H9 (cell line): ENCODE measurements at regions not wholly inside any gene's neighbourhood (a gene's known extent, or its start where the extent isn't known, plus 50 kb on each side); places are given as distances from the start of the nearest gene placed in this dataset.

ENCODE experiments used
- DNase-seq: peaks from one replicate; pipeline ENCODE4 v3.0.0-alpha.2; 2017
- H2AFZ ChIP-seq: one replicate; pipeline ENCODE4 v1.6.1; 2013; ENCODE audit warnings: mild to moderate bottlenecking, low read length, control low read depth, moderate library complexity
- H2AK5ac ChIP-seq: 2 replicates; pipeline ENCODE4 v1.6.1; 2013; ENCODE audit warnings: low read length, control low read depth, mixed read lengths; ENCODE audit not compliant: insufficient read length
- H2BK120ac ChIP-seq: one replicate; pipeline ENCODE4 v1.6.1; 2013; ENCODE audit warnings: low read depth, mild to moderate bottlenecking, low read length, control low read depth, inconsistent platforms; ENCODE audit not compliant: poor library complexity, severe bottlenecking
- H2BK12ac ChIP-seq: 2 replicates; pipeline ENCODE4 v1.6.1; 2013; ENCODE audit warnings: low read length, control low read depth, mixed read lengths, low read depth; ENCODE audit not compliant: insufficient read length
- H2BK15ac ChIP-seq: 2 replicates; pipeline ENCODE4 v1.6.1; 2013; ENCODE audit warnings: low read depth, low read length, control low read depth
- H2BK20ac ChIP-seq: one replicate; pipeline ENCODE4 v1.6.1; 2013; ENCODE audit warnings: low read depth, mild to moderate bottlenecking, low read length, control low read depth, inconsistent platforms; ENCODE audit not compliant: poor library complexity, severe bottlenecking
- H2BK5ac ChIP-seq: 2 replicates; pipeline ENCODE4 v1.6.1; 2013; ENCODE audit warnings: low read length, control low read depth, mixed read lengths; ENCODE audit not compliant: insufficient read length
- H3K14ac ChIP-seq: 2 replicates; pipeline ENCODE4 v1.6.1; 2013; ENCODE audit warnings: low read length, control low read depth; ENCODE audit not compliant: insufficient read depth
- H3K18ac ChIP-seq: 2 replicates; pipeline ENCODE4 v1.6.1; 2013; ENCODE audit warnings: low read depth, mild to moderate bottlenecking, mixed read lengths, low read length, control low read depth; ENCODE audit not compliant: insufficient read length
- H3K23ac ChIP-seq: 2 replicates; pipeline ENCODE4 v1.6.1; 2013; ENCODE audit warnings: low read length, control low read depth, mixed read lengths, low read depth; ENCODE audit not compliant: insufficient read length
- H3K23me2 ChIP-seq: 2 replicates; pipeline ENCODE4 v1.6.1; 2013; ENCODE audit warnings: low read depth, mild to moderate bottlenecking, mixed read lengths, low read length, control low read depth; ENCODE audit not compliant: insufficient read length, poor library complexity, severe bottlenecking
- H3K27ac ChIP-seq: 2 replicates; pipeline ENCODE4 v1.5.1; 2013; ENCODE audit warnings: low read length, control low read depth, mixed read lengths, low read depth; ENCODE audit not compliant: insufficient read length
- H3K27me3 ChIP-seq: 2 replicates; pipeline ENCODE4 v1.6.1; 2013; ENCODE audit warnings: low read length, control low read depth, inconsistent platforms; ENCODE audit not compliant: insufficient read depth
- H3K4ac ChIP-seq: 2 replicates; pipeline ENCODE4 v1.6.1; 2013; ENCODE audit warnings: low read depth, mild to moderate bottlenecking, control low read depth, inconsistent platforms, low read length, moderate library complexity
- H3K4me1 ChIP-seq: 2 replicates; pipeline ENCODE4 v1.6.1; 2013; ENCODE audit warnings: low read length, control low read depth, inconsistent platforms; ENCODE audit not compliant: insufficient read depth
- H3K4me2 ChIP-seq: 2 replicates; pipeline ENCODE4 v1.6.1; 2013; ENCODE audit warnings: low read length, control low read depth, mixed read lengths; ENCODE audit not compliant: insufficient read length, insufficient read depth
- H3K56ac ChIP-seq: 2 replicates; pipeline ENCODE4 v1.6.1; 2013; ENCODE audit warnings: low read depth, mild to moderate bottlenecking, mixed read lengths, low read length, control low read depth; ENCODE audit not compliant: insufficient read length
- H3K79me1 ChIP-seq: 2 replicates; pipeline ENCODE4 v1.6.1; 2013; ENCODE audit warnings: low read depth, mild to moderate bottlenecking, moderate library complexity, low read length, control low read depth, inconsistent platforms; ENCODE audit not compliant: insufficient read depth, poor library complexity, severe bottlenecking
- H3K79me2 ChIP-seq: 2 replicates; pipeline ENCODE4 v1.6.1; 2013; ENCODE audit warnings: low read length, control low read depth, inconsistent platforms; ENCODE audit not compliant: insufficient read depth
- H3K9ac ChIP-seq: 2 replicates; pipeline ENCODE4 v1.6.1; 2013; ENCODE audit warnings: low read length, control low read depth, mixed read lengths; ENCODE audit not compliant: insufficient read length; ENCODE audit errors: extremely low read depth
- H3K9me3 ChIP-seq: one replicate; pipeline ENCODE4 v1.6.1; 2013; ENCODE audit warnings: low read depth, low read length, inconsistent platforms; ENCODE audit not compliant: control insufficient read depth
- H3T11ph ChIP-seq: one replicate; pipeline ENCODE4 v1.6.1; 2013; ENCODE audit warnings: mild to moderate bottlenecking, low read length, control low read depth, inconsistent platforms
- H4K20me1 ChIP-seq: one replicate; pipeline ENCODE4 v1.6.1; 2013; ENCODE audit not compliant: control insufficient read depth, insufficient read length, insufficient read depth
- H4K5ac ChIP-seq: 2 replicates; pipeline ENCODE4 v1.6.1; 2013; ENCODE audit warnings: low read depth, mild to moderate bottlenecking, mixed read lengths, low read length, control low read depth; ENCODE audit not compliant: insufficient read length
- H4K8ac ChIP-seq: replicated peaks from 2 replicates; pipeline ENCODE4 v1.6.1; 2013; ENCODE audit warnings: low read length, control low read depth, mixed read lengths, low read depth; ENCODE audit not compliant: insufficient read length
- H4K91ac ChIP-seq: 2 replicates; pipeline ENCODE4 v1.6.1; 2013; ENCODE audit warnings: low read depth, mild to moderate bottlenecking, moderate library complexity, mixed read lengths, low read length, control low read depth; ENCODE audit not compliant: insufficient read length
- H3K27ac Mint-ChIP-seq, 3 experiments: 2 replicates in 2 of 3; 3 replicates in 1 of 3; pipeline ENCODE4 v1.8.0; 2020 to 2021; ENCODE audit warnings: mixed read lengths in 3 of 3, mild to moderate bottlenecking in 1 of 3, moderate library complexity in 1 of 3
- H3K27me3 Mint-ChIP-seq: 2 replicates; pipeline ENCODE4 v1.8.0; 2021; ENCODE audit warnings: low read depth, mild to moderate bottlenecking, moderate library complexity, mixed read lengths
- H3K36me3 Mint-ChIP-seq, 3 experiments: 2 replicates in 2 of 3; 3 replicates in 1 of 3; pipeline ENCODE4 v1.8.0; 2020 to 2021; ENCODE audit warnings: low read depth in 3 of 3, mixed read lengths in 3 of 3; ENCODE audit not compliant: insufficient read depth in 1 of 3
- H3K4me1 Mint-ChIP-seq, 2 experiments: 2 replicates each; pipeline ENCODE4 v1.8.0; 2020; ENCODE audit warnings: mixed read lengths in 2 of 2
- H3K4me3 Mint-ChIP-seq, 2 experiments: 2 replicates in 1 of 2; 3 replicates in 1 of 2; pipeline ENCODE4 v1.8.0; 2020 to 2021; ENCODE audit warnings: mild to moderate bottlenecking in 2 of 2, mixed read lengths in 2 of 2, moderate library complexity in 1 of 2
- H3K9me3 Mint-ChIP-seq, 2 experiments: 2 replicates in 1 of 2; 3 replicates in 1 of 2; pipeline ENCODE4 v1.8.0; 2020; ENCODE audit warnings: mild to moderate bottlenecking in 2 of 2, mixed read lengths in 2 of 2, moderate library complexity in 1 of 2
- WGBS: extraction: QIAGEN DNeasy Blood & Tissue Kit; methylation state at CpG from one replicate; pipeline ENCODE4 v1.1.7; 2013; ENCODE audit warnings: missing lambda C conversion rate, low lambda C conversion rate, mixed read lengths; ENCODE audit not compliant: insufficient read length; ENCODE audit errors: extremely low coverage; 5-methylcytosine and 5-hydroxymethylcytosine counted together
- TF ChIP-seq, protein P1 (sequence below): fragments of 200-600 bp; sonication (generic); conservative IDR thresholded peaks from 3 replicates; pipeline ENCODE4 v1.8.0; 2021; ENCODE audit warnings: antibody characterized with exemption, mild to moderate bottlenecking

DNA sequence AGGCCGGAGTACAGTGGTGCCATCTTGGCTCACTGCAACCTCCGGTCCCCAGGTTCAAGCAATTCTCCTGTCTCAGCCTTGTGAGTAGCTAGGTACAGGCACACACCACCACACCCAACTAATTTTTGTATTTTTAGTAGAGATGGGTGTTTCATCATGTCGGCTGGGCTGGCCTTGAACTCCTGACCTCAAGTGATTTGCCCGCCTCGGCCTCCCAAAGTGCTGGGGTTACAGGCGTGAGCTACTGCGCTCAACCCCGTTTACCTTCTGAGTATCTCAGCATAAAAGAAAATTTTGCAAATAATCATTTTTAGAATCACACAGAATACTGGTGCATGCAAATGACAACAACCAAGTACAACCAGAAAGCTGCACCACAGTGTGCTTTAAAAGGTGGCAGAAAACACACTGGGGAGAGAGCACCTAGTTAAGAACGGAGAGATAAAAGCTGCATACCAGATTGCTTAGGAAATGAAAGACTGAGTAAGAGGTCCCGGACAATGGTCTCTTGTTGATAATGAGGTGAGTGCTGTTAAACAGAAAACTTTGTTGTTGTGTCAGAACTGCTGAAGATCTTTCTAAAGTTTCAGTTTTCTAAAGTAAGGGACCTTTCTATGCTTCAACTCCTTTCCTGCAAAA lies 189.6 kb downstream of the ACTR3 start:
- DNase-seq, result no peak
- Histone ChIP-seq H3T11ph (no peak overlapping the region), H2BK15ac (no peak overlapping the region), H2AFZ (no peak overlapping the region), H3K9me3 (no peaks in the 10 kb centered on the region), H4K91ac (no peak overlapping the region), H4K20me1 (no peaks in the 10 kb centered on the region), H3K56ac (no peak overlapping the region), H3K23ac (no peak overlapping the region), H3K23me2 (no peaks in the 10 kb centered on the region), H4K8ac (no peak overlapping the region), H3K27ac (no peak overlapping the region), H3K18ac (no peak overlapping the region), H3K9ac (no peak overlapping the region), H3K79me1 (no peaks in the 10 kb centered on the region), H2BK120ac (no peak overlapping the region), H3K4me2 (no peak overlapping the region), H4K5ac (no peak overlapping the region), H2AK5ac (no peak overlapping the region), H2BK12ac (no peak overlapping the region), H3K4ac (no peak overlapping the region), H3K27me3 (no peaks in the 10 kb centered on the region), H3K79me2 (no peaks in the 10 kb centered on the region), H2BK5ac (no peak overlapping the region), H3K14ac (no peak overlapping the region), H2BK20ac (no peak overlapping the region), H3K4me1 (no peaks in the 10 kb centered on the region)
- Mint-ChIP-seq H3K27me3 (no peaks in the 10 kb centered on the region; the same call in 1 of the 2 replicates), H3K9me3 (peaks cover 3 to 4% of the 10 kb centered on the region in 2 experiments; a peak in 3 of 5 replicates), H3K4me3 (no peak overlapping the region), H3K27ac (no peak overlapping the region), H3K4me1 (no peaks in the 10 kb centered on the region), H3K36me3 (no peaks in the 10 kb centered on the region; a peak in 1 of 7 replicates)
- WGBS, result no CpG with 5 or more reads among the region's 10 CpGs
- TF ChIP-seq, protein P1, sequence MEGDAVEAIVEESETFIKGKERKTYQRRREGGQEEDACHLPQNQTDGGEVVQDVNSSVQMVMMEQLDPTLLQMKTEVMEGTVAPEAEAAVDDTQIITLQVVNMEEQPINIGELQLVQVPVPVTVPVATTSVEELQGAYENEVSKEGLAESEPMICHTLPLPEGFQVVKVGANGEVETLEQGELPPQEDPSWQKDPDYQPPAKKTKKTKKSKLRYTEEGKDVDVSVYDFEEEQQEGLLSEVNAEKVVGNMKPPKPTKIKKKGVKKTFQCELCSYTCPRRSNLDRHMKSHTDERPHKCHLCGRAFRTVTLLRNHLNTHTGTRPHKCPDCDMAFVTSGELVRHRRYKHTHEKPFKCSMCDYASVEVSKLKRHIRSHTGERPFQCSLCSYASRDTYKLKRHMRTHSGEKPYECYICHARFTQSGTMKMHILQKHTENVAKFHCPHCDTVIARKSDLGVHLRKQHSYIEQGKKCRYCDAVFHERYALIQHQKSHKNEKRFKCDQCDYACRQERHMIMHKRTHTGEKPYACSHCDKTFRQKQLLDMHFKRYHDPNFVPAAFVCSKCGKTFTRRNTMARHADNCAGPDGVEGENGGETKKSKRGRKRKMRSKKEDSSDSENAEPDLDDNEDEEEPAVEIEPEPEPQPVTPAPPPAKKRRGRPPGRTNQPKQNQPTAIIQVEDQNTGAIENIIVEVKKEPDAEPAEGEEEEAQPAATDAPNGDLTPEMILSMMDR, result no peak
